HG03175 (cell line): ENCODE measurements at regions not wholly inside any gene's neighbourhood (a gene's known extent, or its start where the extent isn't known, plus 50 kb on each side); places are given as distances from the start of the nearest gene placed in this dataset.
"Not testable (repeated sequence)": the region's sequence is repeated elsewhere in the genome, so short reads cannot be mapped to it uniquely, and the experiment has no call there.

ENCODE experiments used
- ATAC-seq: cut with Tn5 transposase; IDR thresholded peaks from one replicate; pipeline ENCODE4 v1.9.1; 2021; ENCODE audit warnings: mild to moderate bottlenecking, moderate library complexity; ENCODE audit not compliant: unreplicated experiment

GRCh38 chr6:11891547-11891946 lies 112.9 kb upstream of the ADTRP start:
- no peak for ATAC-seq

DNA sequence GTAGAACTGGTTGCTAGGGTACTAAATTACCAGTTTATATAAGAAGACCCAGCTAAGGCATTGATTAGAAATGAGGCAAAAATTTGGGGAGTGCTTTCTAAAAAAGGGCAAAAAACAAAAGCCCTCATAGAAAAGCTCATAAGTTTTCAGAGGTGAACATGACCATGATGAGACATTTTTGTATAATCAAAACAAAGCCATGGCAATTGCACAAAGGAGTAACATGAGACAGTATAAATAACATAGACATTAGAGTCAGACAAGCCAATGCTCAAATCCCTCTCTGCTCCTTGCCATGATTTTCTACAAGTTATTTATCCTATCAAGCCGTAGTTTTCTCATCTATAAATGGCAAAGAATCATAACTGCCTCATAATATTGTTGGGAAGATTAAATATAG lies 112.2 kb upstream of the ADTRP start:
- no peak for ATAC-seq

DNA sequence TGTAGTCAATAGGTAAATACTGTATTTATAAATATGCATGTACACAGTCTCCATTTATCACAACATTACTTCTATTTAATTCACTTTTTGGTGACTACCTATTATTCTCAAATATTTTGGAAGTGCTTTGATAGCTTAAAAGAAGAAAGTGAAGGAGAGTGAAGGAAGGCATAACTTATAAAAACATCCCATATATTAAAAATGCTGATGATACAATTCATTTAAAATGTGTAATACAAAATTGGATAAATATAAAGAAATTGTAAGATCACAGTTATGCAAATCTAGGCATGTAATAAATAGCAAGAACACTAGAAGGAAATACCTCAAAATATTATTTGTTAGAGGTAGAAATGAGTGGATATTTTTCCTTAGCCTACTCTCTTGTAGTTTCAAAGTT lies 111.6 kb upstream of the ADTRP start:
- ATAC-seq = no peak

GRCh38 chr6:11889572-11889971 lies 111.0 kb upstream of the ADTRP start:
- ATAC-seq = no peak

GRCh38 chr6:11888727-11889126 lies 110.1 kb upstream of the ADTRP start:
- no peak for ATAC-seq

- no peak for ATAC-seq
These were observed 106.6 kb upstream of the ADTRP start for GRCh38 chr6:11885159-11885558.

DNA sequence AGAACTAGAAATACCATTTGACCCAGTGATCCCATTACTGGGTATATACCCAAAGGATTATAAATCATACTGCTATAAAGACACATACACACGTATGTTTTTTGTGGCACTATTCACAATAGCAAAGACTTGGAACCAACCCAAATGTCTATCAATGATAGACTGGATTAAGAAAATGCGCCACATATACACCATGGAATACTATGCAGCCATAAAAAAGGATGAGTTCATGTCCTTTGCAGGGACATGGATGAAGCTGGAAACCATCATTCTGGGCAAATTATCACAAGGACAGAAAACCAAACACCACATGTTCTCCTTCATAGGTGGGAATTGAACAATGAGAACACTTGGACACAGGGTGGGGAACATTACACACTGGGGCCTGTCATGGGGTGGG lies 104.9 kb upstream of the ADTRP start:
- not testable (repeated sequence) for ATAC-seq

- not testable (repeated sequence) for ATAC-seq
These were observed 101.6 kb upstream of the ADTRP start for GRCh38 chr6:11880156-11880555.

DNA sequence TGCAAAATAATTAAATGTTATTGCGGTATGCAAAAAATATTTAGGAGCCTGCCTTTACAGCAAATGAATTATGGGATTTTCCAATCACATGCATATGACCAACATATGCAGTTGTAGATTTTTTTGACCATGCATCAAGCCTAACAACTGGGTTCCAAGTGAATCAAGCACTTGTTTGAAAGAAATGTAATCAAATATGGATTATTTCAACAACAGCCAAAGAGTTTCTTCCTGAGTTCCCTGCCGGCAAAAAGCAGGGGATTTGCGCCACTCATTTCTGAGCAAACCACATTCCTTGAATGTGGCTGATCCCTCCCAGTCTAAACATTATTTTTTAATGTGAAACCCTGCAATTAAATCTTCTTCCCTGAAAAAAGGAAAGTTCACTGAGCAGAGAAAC lies 100.1 kb upstream of the ADTRP start:
- no peak for ATAC-seq

DNA sequence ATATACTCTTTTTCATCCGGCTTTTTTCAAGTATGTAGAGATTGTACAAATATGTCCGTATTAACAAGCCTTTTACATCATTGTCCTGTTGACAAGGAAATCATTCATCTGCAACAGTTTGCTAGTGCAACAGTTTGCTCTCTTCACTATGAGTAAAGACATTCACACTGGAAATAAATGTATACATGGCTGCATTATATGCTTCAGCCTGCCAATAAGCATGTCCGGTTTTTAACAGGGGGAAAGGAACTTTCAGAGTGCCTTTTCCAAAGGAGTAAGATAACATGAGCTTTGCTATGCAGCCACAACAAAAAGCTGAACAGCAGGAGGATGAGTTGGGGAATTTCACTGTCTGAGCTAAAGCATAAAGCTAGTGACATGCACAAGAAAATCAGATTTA lies 99.4 kb upstream of the ADTRP start:
- no peak for ATAC-seq

GRCh38 chr6:11876934-11877433 lies 98.4 kb upstream of the ADTRP start:
- peak; percentile 65 for ATAC-seq

- ATAC-seq = no peak
These were observed 96.9 kb upstream of the ADTRP start for GRCh38 chr6:11875325-11876109.

- ATAC-seq = no peak
These were observed 91.2 kb upstream of the ADTRP start for GRCh38 chr6:11869672-11870340.

- no peak for ATAC-seq
These were observed 89.8 kb upstream of the ADTRP start for GRCh38 chr6:11868392-11868791.

- ATAC-seq = no peak
These were observed 87.2 kb upstream of the ADTRP start for GRCh38 chr6:11865680-11866300.

DNA sequence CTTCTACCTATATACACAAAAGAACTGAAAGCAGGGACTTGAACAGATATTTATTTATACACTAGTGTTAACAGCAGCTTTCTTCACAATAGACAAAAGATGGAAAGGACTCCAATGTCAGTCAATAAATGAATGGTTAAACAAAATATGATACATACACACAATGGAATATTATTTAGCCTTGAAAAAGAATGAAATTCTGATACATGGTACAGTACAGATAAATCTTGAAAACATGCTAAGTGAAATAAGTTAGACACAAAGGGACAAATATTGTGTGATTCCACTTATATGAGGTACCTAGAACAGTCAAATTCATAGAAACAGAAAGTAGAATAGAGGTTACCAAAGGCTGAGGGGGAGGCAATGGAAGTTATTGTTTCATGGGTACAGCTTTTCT lies 79.8 kb upstream of the ADTRP start:
- ATAC-seq = no peak

DNA sequence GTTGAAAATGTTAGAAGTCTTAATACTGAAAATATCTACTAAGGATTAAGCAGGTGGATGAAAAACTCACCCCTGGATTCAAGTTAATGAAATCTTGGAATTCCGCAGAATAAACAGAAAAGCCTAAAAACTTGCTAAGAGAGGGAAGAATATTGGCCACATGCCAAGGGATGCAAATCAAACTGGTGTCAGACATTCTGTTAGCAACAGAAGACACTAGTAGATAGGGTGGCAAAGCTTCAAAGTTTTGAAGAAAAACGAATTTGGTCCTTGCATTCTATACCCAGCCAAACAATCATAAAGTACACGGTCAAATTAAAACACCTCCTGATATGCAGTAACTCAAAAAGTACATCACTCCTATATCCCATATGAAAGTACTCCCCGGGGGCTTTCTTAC lies 77.1 kb upstream of the ADTRP start:
- ATAC-seq = no peak

GRCh38 chr6:11854408-11855165 lies 76.0 kb upstream of the ADTRP start:
- peak; percentile 32 for ATAC-seq

DNA sequence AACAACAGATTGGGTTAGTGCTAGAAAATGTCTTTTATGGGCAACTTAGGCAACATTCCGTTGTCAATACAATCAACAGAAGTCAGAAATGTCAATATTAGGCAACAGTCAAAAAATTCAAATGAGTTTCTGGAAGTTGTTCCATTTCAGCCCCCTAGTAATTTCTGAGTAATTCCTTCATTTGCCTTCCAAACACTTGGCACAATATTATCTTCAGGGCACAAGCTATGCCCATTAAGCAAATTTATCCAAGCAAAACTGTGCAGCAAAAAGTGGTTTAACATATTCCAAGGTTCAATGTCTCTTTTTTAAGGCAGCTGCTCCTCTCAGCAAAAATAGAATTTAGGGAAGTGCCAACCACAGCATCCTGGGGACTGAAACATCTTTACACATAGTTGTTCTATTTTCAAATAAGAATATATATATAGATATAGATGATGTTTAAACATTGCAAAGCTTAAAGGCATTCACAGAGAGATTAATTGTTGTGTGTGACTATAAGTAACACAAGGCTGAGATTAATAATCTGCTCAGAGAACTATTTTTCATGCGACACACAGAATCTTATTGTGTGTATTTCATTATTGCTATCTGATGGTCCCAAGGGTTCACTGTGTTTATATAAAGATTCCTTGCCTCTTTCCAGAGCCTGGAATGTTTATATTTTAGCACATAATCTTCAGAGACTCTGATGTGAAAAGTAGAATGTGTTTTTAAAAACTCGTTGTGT lies 75.2 kb upstream of the ADTRP start:
- ATAC-seq = no peak

- peak; percentile 75 for ATAC-seq
These were observed 73.6 kb upstream of the ADTRP start for GRCh38 chr6:11852061-11852651.
